B cell (primary cell): ENCODE measurements at regions not wholly inside any gene's neighbourhood (a gene's known extent, or its start where the extent isn't known, plus 50 kb on each side); places are given as distances from the start of the nearest gene placed in this dataset.

ENCODE experiments used
- ATAC-seq: fragments of 200-7000 bp; cut with Tn5 transposase; one replicate; pipeline ENCODE4 v1.10.0; 2021; ENCODE audit warnings: low read depth, mild to moderate bottlenecking, moderate number of reproducible peaks, moderate library complexity
- CTCF ChIA-PET: fragments of 350-600 bp; sonication (Branson Sonifier 250); formaldehyde crosslinking; loops from one replicate; lab custom pipeline; 2021; ENCODE audit warnings: antibody characterized with exemption, inconsistent platforms; lab: Charles Lee
- POLR2A ChIA-PET: fragments of 350-600 bp; sonication (Branson Sonifier 250); formaldehyde crosslinking; loops from one replicate; lab custom pipeline; 2021; ENCODE audit warnings: antibody characterized with exemption; lab: Charles Lee
- DNase-seq: peaks from one replicate; pipeline ENCODE4 v3.0.0; 2013
- H2AFZ ChIP-seq: 2 replicates; pipeline ENCODE4 v1.6.1; 2012; ENCODE audit warnings: mild to moderate bottlenecking, low read depth, low read length; ENCODE audit not compliant: insufficient read depth, poor library complexity, severe bottlenecking
- H3K27ac ChIP-seq, 2 donors: 1 replicate in 1 of 2; 2 replicates in 1 of 2; pipeline ENCODE4 v1.5.1; 2012 to 2013; ENCODE audit warnings: low read length in 2 of 2, mild to moderate bottlenecking in 2 of 2, moderate library complexity in 1 of 2
- H3K27me3 ChIP-seq, 4 experiments: fragments of 200-600 bp in 1 of 4; sonication (generic) in 1 of 4; replicated peaks in 1 of 4; 1 replicate in 2 of 4; 2 replicates in 2 of 4; pipeline versions ENCODE4 v1.6.1 to v1.7.0; 2013 to 2016; ENCODE audit warnings: low read length in 3 of 4, mild to moderate bottlenecking in 2 of 4, mixed read lengths in 1 of 4, moderate library complexity in 1 of 4; ENCODE audit not compliant: insufficient read depth in 4 of 4, control insufficient read depth in 3 of 4; ENCODE audit errors: control extremely low read depth in 1 of 4
- H3K36me3 ChIP-seq, 2 experiments: replicated peaks in 1 of 2; 1 replicate in 1 of 2; 2 replicates in 1 of 2; pipeline versions ENCODE4 v1.6.1 to v1.7.1; 2013; ENCODE audit warnings: low read length in 1 of 2; ENCODE audit not compliant: insufficient read depth in 2 of 2, control insufficient read depth in 1 of 2; ENCODE audit errors: control extremely low read depth in 1 of 2, extremely low read depth in 1 of 2
- H3K4me1 ChIP-seq, 2 donors: fragments of 200-600 bp in 1 of 2; sonication (generic) in 1 of 2; 1 replicate in 1 of 2; 2 replicates in 1 of 2; pipeline versions ENCODE4 v1.5.1 to v1.6.1; 2013 to 2017; ENCODE audit warnings: low read length in 2 of 2; ENCODE audit not compliant: control insufficient read depth in 2 of 2, insufficient read depth in 2 of 2
- H3K4me2 ChIP-seq: replicated peaks from 2 replicates; pipeline ENCODE3; 2012; ENCODE audit warnings: mild to moderate bottlenecking, low read depth, low read length; ENCODE audit not compliant: poor library complexity, severe bottlenecking
- H3K4me3 ChIP-seq, 5 experiments: fragments of 200-600 bp in 1 of 5; sonication (generic) in 1 of 5; 1 replicate in 3 of 5; 2 replicates in 2 of 5; pipeline versions ENCODE4 v1.5.1 to v1.7.0; 2011 to 2016; ENCODE audit warnings: low read length in 4 of 5, mild to moderate bottlenecking in 4 of 5, low read depth in 2 of 5, control low read depth in 1 of 5, moderate library complexity in 1 of 5; ENCODE audit not compliant: insufficient read depth in 1 of 5; ENCODE audit errors: control extremely low read depth in 1 of 5, extremely low read depth in 1 of 5
- H3K79me2 ChIP-seq: fragments of 200-600 bp; sonication (generic); one replicate; pipeline ENCODE4 v1.6.0; 2016; ENCODE audit warnings: low read length; ENCODE audit not compliant: control insufficient read depth, insufficient read depth
- H3K9ac ChIP-seq: fragments of 200-600 bp; sonication (generic); 2 replicates; pipeline ENCODE4 v1.6.1; 2017; ENCODE audit warnings: mild to moderate bottlenecking, low read length, moderate library complexity
- H3K9me3 ChIP-seq, 3 donors: one replicate each; pipeline versions ENCODE4 v1.6.1 to v1.7.1; 2013; ENCODE audit warnings: low read length in 2 of 3; ENCODE audit not compliant: control insufficient read depth in 2 of 3, insufficient read depth in 1 of 3; ENCODE audit errors: control extremely low read depth in 1 of 3
- H4K20me1 ChIP-seq: 2 replicates; pipeline ENCODE4 v1.6.0; 2012; ENCODE audit warnings: mild to moderate bottlenecking, low read length; ENCODE audit not compliant: insufficient read depth, control insufficient read depth, poor library complexity, severe bottlenecking
- H3K27ac Mint-ChIP-seq: one replicate; pipeline ENCODE4 v1.8.0; 2021; ENCODE audit warnings: mixed read lengths
- H3K27me3 Mint-ChIP-seq: one replicate; pipeline ENCODE4 v1.8.0; 2021; ENCODE audit warnings: mixed read lengths
- H3K4me1 Mint-ChIP-seq: one replicate; pipeline ENCODE4 v1.8.0; 2021; ENCODE audit warnings: mixed read lengths
- H3K4me3 Mint-ChIP-seq: one replicate; pipeline ENCODE4 v1.8.0; 2021; ENCODE audit warnings: mixed read lengths
- H3K9me3 Mint-ChIP-seq: one replicate; pipeline ENCODE4 v1.8.0; 2022; ENCODE audit warnings: mixed read lengths; ENCODE audit not compliant: insufficient read depth
- EZH2 ChIP-seq: IDR thresholded peaks from 2 replicates; pipeline ENCODE4 v1.6.1; 2012; ENCODE audit warnings: borderline replicate concordance, low read depth, mild to moderate bottlenecking, moderate library complexity, low read length; ENCODE audit not compliant: insufficient read depth, poor library complexity, severe bottlenecking
- WGBS: methylation state at CpG from one replicate; pipeline ENCODE4 v1.1.5; 2013; ENCODE audit warnings: missing lambda C conversion rate; ENCODE audit not compliant: insufficient coverage; 5-methylcytosine and 5-hydroxymethylcytosine counted together
- intact Hi-C: fragments of 100-400 bp; cut with micrococcal nuclease; formaldehyde crosslinking; loops from one replicate; pipeline ENCODE4 v1.10.0; 2022
- TF ChIP-seq, protein P1 (sequence below): fragments of 200-600 bp; IDR thresholded peaks from one replicate; pipeline ENCODE4 v1.8.0; 2022; ENCODE audit warnings: antibody characterized with exemption, mild to moderate bottlenecking

GRCh38 chr3:104987859-104988258 lies 378.9 kb upstream of the ALCAM start:
- Histone ChIP-seq H3K4me2 (no peak overlapping the region), H3K4me1 (no peaks in the 10 kb centered on the region), H3K4me3 (no peak overlapping the region), H3K9ac (no peak overlapping the region), H3K36me3 (no peaks in the 10 kb centered on the region), H4K20me1 (no peaks in the 10 kb centered on the region), H2AFZ (no peak overlapping the region), H3K79me2 (no peaks in the 10 kb centered on the region), H3K9me3 (no peaks in the 10 kb centered on the region), H3K27ac (no peak overlapping the region), H3K27me3 (no peaks in the 10 kb centered on the region)
- ChIA-PET POLR2A (no interaction called here), CTCF (no interaction called here)
- Mint-ChIP-seq H3K4me1 (no peaks in the 10 kb centered on the region), H3K27me3 (no peaks in the 10 kb centered on the region), H3K27ac (no peak overlapping the region), H3K9me3 (no peaks in the 10 kb centered on the region), H3K4me3 (no peak overlapping the region)
- no peak for ATAC-seq
- intact Hi-C loops, result no loop called here
- DNase-seq, result no peak
- TF ChIP-seq, protein P1, sequence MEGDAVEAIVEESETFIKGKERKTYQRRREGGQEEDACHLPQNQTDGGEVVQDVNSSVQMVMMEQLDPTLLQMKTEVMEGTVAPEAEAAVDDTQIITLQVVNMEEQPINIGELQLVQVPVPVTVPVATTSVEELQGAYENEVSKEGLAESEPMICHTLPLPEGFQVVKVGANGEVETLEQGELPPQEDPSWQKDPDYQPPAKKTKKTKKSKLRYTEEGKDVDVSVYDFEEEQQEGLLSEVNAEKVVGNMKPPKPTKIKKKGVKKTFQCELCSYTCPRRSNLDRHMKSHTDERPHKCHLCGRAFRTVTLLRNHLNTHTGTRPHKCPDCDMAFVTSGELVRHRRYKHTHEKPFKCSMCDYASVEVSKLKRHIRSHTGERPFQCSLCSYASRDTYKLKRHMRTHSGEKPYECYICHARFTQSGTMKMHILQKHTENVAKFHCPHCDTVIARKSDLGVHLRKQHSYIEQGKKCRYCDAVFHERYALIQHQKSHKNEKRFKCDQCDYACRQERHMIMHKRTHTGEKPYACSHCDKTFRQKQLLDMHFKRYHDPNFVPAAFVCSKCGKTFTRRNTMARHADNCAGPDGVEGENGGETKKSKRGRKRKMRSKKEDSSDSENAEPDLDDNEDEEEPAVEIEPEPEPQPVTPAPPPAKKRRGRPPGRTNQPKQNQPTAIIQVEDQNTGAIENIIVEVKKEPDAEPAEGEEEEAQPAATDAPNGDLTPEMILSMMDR, result no peak
- no peak for TF ChIP-seq EZH2
- no CpG with 5 or more reads among the region's 2 CpGs for WGBS

DNA sequence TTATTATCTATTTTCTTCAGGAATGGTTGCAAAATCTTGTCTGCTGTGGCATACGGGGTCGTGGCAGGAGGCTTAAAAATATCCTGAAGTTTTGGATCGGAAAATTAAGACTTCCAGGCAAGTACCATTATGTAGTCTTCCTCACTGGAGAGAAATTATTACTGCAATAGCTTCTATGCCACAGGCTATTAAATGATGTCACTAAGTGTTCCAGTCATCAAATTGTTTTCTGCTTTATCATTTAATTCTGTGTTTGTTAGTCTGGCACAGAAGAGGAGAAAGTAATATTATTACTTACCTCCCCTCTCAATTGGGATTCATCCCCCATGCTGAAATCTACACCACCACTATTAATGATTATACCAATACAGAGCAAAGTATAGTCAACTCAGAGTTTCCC lies 378.2 kb upstream of the ALCAM start:
- no peak for TF ChIP-seq EZH2
- POLR2A ChIA-PET, result no interaction called here
- intact Hi-C loops, result no loop called here

More for the DNA sequence above, 378.2 kb upstream of the ALCAM start:
- CTCF ChIA-PET, result no interaction called here
- Mint-ChIP-seq H3K27me3 (no peaks in the 10 kb centered on the region), H3K4me3 (no peak overlapping the region), H3K4me1 (no peaks in the 10 kb centered on the region), H3K27ac (no peak overlapping the region), H3K9me3 (no peaks in the 10 kb centered on the region)
- no peak overlapping the region for H3K9ac ChIP-seq
- ATAC-seq, result no peak
- H3K4me1 ChIP-seq, result no peaks in the 10 kb centered on the region
- no peak overlapping the region for H3K27ac ChIP-seq
- DNase-seq, result no peak
- H3K4me3 ChIP-seq, result no peak overlapping the region
- H4K20me1 ChIP-seq, result no peaks in the 10 kb centered on the region
- H3K9me3 ChIP-seq, result no peaks in the 10 kb centered on the region
- H3K4me2 ChIP-seq, result no peak overlapping the region
- H3K27me3 ChIP-seq, result no peaks in the 10 kb centered on the region
- WGBS, result 100% methylated on average over 1 of the region's 3 CpGs
- H3K36me3 ChIP-seq, result no peaks in the 10 kb centered on the region
- no peaks in the 10 kb centered on the region for H3K79me2 ChIP-seq
- no peak overlapping the region for H2AFZ ChIP-seq
